Skin of body (tissue), 1 donor: ENCODE measurements at regions not wholly inside any gene's neighbourhood (a gene's known extent, or its start where the extent isn't known, plus 50 kb on each side); places are given as distances from the start of the nearest gene placed in this dataset.
A peak's percentile ranks its signal among the peaks of the same experiment; 100 is the strongest.

Experiments
- DNase-seq: peaks from one replicate; lab custom pipeline; 2025; lab: John Stamatoyannopoulos, UW

DNA sequence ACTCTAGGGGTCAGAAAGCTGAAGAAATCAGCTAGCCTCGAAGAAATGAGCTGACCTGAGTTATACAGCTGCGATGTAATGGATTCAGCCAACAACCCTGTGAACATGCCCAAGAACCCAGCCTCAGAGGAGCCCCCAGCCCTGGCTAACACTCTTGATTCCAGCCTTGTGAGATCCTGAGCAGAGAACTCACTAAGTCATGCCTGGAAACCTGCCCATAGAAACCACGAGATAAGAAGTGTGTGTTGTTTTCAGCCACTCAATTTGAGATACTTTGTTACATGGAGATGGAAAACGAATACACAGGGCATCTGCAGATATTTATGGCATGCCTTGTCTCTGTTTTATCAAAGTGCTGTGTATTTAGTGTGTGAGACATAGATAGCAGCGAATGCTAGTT lies 265.2 kb downstream of the QKI start:
- no peak for DNase-seq

DNA sequence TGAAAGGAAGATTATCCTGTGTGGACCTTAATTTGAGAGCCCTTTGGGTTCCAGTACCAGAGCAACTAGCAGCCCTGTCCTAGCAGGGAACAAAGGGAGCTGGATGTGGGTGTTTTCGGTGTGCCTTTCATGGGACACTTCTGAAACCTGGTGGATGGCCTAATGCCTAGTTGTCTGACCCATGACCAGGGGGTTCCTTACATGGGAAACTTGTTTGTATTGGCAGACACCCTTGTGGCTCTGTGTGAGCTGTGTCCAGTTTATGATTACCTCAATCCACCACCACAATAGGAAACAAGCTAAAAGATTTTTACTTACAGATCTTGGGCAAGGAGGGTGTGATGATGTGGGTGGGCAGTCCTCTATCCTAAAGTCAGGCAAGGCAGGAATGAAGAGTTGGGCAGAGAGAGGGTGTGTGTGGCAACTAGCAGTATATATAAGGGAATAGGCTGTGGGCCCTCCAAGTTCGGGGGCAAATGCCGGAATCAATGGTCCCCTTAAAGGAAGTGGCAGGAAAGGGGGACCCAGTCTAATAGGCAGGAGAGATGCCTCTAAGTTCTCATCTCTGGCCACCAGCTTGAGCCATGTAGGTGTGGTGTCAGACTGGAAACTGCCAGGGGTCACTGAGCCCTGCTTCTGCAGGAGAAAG lies 264.6 kb downstream of the QKI start:
- DNase-seq = no peak

DNA sequence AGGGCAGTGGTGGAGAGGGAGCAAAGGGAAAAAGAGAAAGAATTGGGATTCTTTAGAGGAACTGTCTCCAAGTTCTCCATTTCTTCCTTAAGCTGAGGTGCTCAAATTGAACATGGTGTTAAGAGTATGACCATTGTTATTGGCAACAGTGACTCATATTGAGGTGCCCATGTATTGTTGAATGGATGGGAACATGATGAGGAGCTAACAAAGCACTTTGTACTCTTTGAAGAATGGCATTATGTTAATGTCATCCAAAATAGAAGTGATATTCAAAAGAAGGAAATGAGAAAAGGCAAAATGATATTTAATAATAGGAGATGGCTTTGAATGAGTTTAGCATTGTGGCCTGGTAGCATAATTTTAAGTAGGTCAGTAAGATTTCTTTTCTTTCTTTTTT lies 261.1 kb downstream of the QKI start:
- no peak for DNase-seq

DNA sequence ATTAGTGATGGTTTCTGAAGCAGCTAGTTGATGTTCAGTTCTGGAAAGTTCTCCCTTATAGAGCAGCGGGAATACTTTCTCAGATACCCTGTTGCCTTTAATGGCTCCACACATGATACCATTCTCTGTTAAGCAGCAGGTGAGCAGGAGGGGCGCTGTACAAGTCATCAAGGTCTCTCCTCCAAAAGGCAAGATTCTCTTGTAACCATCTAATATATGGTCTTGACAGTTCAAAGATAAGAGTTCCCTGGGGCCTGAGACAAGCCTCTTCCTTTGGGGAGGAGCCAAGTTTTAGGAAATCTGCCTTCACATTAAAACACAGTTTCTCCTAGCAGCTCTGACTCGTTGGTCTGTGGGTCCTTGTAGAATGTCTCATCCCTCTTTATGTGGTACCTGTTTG lies 258.2 kb downstream of the QKI start:
- no peak for DNase-seq

DNA sequence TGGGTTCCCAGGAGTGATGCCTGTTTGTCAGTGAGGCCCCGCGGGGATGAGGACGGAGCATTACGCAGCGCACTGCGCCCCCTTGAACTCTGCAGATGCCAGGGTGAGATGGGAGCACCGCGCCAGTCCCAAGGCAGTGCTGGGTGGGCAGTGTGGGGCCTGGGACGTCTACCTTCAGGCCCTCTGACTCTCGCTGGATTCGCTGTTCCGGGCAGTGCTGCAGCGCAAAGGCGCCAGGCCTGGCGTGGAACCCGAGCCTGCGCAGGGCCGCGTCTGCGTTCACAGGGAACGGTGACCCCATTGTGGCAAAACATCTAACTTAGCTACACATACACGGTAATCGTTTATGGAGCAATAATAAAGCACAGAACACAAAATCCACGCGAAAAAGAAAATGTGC lies 257.3 kb downstream of the QKI start:
- no peak for DNase-seq

DNA sequence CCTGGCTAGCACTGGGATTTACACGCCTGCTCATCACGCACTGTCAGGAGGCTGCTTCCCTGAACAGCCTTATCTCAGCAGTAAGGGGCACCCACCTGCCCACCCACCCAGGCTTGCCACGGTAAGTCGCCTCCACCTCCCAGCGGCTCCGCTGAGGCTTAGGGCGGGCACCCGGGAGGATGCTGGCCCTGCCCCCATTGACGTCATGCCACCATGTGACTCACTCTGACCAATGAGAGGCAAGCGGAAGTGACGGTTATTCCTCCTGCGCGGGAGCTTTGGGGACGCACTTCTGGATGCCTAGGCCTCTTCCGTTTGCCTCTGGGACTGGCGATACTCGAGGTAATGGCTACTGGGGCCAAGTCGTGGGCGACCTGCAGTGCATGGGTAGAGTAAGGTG lies 256.8 kb downstream of the QKI start:
- no peak for DNase-seq

DNA sequence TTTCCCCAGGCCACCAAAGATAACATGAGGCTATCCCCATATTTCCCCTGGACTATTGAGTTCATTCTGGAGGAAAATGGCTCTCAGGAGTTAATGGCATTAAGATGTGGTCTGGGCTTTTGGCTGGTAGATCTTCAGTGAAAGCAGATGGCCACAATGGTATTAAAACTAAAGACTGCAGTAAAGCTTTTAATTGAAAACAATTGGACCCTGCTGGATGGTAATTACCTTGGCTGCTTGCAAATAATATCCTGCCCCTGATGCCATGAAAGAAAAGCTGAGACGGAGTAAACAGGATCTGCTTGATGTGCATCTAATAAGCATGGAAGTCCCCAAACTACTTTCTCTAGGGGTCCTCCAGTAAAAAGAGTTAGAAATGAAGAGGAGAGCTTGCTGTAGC lies 255.8 kb downstream of the QKI start:
- DNase-seq = no peak

DNA sequence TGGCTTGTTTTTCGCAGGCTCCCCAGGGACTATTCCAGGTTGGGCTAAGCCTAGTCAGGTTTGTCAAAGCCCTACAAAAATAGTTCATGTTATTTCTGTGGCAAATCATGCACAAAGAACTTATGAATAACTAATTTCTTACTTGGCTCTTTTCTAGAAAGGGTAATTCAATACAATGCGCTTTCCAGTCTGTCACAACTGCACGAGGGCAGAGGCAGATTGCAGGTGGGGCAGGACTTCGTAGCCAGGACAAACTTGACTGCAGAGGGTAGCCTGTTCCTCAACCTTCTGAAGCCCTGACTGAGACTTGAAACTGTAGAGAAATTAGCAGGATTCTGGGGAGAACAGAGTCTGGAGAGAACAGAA lies 253.5 kb downstream of the QKI start:
- no peak for DNase-seq

DNA sequence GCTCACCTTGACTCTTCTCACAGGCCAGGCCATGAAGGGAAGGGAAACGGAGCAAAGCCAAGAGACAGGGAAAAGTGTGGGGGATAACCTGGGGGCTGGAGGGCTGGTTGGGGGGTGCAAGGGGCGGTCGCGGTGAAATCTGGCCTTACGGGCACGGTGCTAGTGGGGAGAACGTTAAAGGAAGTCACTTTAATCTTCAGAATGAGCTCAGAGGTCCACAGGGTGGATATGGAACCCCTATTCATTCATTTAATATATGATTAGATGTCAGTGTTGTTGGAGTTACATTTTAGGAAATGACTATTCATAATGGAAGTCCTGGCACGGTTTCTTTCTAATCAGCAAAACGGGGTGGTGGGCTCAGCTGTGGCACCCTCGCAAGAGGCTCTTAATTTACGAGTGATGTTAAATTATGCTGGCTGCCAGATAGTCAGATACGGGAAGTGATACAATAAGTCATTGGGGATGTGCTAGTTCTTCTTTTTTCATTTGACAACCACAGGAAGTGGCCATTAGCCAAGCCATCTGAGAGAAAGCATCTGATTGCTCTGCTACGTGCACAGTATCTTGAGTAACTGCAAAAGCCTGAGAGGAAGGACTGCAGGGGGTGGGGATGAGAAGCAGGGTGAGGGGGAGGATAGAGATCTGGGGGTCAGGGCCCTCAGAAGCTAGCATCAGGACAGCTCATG lies 253.0 kb downstream of the QKI start:
- DNase-seq = peak; percentile 29

DNA sequence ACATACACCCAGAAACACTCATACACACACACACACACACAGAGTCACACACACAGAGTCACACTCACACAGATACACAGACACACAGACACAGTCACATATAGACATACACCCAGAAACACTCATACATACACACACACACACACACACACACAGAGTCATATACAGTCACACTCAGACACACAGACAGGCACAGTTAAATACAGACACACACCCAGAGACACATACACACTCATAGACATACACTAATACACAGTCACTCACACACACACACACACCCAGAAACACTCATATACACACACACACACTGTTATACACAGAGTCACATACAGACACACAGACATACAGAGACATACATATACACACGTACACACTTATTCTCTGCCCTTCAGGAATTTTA lies 250.9 kb downstream of the QKI start:
- no peak for DNase-seq

DNA sequence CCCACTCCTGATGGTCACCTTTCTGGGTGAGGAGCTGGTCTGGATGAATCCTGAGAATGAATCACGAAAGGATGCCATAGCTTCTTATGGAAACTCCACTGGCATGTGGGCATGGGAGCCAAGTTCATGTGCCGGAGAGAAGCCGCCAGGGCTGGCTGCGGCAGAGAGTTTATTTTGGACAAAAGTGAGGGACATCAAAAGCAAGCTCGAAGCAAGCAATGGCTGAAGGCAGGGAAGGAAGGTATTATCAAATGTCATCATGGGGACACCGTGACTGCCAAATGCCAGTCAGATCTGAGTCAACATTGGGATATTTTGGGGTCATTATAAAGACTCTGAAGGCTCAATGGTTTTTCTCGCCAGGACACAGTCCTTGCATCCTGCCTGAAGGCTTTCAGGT lies 249.1 kb downstream of the QKI start:
- no peak for DNase-seq

DNA sequence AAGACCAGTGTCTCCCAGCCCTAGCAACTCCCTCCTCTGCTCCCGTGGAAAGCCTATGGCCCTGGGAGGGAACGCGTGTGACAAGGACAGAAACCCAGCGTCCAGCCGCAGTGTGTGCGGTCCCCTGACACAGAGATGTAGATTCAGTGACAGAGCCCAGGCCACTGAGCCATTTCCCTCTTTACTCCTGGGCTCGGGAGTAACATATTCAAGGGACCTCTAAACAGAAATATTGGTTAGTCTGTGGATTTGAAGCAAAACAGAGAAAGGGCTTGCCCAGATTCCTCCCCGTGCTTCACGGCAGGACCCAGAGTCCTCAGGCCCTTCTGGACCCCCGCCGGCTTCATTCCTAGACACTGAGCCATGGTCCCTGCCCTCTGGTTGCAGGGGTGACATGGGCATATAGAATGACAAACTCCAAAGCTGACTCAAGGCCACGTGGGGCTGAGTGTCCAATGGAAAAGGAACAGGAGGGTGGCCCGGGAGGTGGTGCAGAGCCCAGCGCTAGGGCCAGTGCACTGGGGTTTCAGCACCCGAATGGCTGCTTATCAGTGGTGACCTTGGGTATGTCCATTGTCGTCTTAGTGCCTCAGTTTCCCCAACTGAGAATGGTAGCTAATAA lies 248.2 kb downstream of the QKI start:
- no peak for DNase-seq

DNA sequence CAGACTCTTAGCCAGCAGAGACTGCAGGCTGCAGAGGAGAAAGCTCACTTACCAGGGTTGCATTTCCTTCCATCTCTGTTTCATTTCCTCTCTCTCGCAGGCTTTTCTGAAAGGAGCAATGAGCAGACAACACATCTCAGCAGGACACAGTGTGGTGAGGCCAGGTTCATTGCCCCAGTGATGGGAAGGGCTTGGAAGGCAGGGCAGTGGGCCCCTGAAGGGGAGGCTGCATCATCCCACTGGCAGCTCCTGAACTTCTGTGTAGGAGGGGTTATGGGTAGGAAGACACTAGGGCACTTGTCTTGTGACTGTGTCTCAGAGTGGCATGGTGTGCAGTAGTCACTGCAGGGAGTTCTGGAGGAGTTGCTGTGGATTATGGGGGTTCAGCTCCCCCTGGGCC lies 246.8 kb downstream of the QKI start:
- DNase-seq = no peak

DNA sequence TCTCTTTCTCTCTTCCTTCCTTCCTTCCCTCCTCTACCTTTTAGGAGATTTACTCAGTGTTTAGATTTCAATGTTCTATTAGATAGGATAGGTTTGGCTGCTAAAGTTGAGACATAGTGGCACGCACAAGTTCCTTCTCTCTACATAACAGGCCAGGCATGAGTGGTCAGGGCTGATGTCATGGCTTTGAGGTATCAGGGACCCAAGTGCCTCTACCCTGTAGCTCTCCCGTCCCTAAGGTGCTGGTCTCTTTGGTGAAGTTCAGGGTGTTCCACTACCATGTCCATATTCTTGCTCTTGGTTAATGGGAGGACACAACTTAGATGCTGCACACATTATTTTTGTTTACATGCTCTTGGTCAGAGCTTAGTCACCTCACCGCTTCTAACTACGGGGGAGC lies 245.3 kb downstream of the QKI start:
- no peak for DNase-seq

DNA sequence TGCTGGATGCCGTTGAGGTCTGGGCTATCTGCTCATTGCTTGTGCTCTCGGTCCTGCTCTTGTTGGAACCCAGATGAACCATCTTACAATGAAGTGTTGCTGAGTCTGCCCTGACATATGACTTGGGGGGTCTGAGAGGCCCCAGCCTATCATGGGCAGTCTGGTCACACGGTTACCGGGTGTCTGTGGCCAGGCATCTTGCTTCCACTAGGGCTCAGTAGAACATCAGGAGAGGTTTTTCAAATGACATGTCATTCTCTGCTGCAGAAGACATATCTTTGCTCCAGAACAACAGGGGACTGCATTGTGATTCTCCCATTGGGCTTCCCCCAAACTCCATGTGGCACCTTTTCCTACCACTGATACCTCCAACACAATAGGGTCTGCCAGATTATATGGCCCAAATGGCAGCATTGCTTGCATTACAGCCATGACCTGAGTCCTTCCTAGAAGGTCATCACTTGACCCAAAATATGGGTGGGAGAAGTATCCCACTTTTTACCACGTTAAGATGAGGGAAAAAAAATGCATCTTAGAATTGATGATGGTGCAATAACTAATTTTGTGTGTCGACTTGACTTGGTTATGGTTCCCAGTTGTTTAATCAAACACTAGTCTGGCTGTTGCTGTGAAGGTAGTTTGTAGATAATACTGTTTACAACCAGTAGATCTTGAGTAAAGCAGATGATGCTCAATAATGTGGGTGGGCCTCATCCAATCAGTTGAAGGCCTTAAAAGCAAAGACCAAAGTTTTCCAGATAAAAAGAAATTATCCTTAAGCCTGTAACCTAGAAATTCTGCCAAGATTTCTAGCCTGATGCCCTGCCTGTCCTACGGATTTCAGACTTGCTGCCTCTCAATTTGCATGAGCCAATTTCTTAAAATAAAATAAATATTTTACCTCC lies 241.0 kb downstream of the QKI start:
- no peak for DNase-seq

DNA sequence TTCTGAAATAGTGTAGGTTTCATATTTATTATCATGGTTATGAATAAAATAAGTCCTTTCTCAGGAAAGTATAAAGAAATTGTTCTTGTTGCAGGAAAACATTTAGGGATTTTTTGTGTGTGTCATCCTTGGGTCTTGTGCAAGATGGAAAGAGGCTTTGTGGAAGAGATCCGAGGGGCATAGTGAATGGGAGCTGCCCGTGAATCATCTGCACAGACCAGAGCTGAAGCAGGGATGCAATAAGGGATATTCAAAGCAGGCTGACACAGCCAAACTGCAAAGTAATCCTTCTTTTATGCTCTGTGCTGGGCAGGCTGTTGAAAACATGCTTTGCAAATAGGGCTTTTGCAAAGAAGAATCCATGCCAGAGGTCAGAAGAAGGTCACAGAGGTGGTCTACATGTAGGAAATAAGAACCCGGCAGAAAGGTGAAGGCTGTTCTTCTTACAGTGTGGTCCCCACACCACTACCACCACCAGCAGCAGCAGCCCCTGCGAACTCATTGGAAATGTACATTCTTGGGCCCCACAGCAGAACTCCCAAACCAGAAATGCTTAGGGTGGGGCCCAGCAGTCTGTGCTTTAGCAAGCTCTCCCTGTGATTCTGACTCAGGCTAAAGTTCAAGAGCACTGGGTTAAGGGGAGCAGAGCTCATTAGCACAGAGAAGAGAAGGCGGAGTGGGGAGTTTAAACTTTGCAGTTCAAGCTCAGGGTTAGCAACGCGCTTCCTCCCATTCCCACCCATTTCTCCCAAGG lies 237.6 kb downstream of the QKI start:
- no peak for DNase-seq

DNA sequence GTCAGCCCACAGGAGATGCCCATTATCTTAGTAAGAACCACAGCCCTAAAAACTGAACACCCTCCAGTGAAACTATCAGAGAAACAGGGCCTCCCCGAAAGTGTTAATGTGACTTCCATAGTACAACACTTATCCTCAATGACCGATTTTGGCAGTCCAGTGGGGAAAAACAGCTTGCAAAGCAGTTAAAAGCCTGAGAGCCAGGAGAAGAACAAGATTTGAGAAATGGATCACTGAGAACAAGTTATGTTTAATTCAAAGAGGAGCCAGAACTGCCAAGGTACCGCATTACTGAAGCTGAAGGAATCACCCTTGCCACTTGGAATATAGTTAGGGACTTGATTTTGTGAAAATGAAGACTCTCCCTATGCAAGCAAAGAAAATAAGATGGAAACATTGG lies 236.9 kb downstream of the QKI start:
- DNase-seq = no peak

DNA sequence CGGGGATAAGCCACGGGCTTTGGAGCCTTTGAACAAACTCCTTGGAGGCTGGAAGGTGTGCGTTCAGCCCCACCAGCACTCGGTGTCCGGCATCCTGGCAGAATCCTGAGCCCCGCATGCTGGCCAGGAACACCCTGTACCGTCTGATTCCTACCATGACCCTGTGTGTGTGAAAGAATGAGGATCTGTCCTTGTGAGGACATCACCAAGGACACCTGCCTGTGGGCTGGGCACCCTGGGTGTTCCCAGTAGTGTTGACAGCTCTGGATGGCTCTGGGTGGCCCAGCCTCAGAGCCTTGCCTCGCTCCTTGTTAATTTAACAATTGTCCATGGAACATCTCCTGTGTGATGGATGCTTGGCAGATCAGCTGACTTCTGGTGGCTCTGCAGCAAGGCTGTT lies 234.3 kb downstream of the QKI start:
- DNase-seq = no peak

DNA sequence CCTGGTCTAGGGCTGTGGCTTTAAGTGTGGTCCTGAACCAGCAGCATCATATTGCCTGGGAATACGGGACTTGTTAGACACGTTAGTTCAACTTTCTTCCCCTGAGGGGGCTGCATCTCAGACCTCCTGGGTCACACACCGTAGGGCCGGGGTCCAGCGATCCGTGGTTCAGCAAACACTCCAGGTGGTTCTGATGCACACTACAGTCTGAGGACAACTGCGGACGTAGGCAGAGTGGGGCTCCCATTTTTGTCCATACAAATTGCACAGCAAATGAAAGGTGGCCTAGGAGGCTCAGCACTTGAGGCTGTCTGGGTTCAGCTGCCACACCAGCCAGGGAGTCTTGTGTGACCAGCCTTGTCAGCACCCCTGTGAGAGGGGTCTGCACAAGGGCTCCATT lies 233.1 kb downstream of the QKI start:
- DNase-seq = no peak

DNA sequence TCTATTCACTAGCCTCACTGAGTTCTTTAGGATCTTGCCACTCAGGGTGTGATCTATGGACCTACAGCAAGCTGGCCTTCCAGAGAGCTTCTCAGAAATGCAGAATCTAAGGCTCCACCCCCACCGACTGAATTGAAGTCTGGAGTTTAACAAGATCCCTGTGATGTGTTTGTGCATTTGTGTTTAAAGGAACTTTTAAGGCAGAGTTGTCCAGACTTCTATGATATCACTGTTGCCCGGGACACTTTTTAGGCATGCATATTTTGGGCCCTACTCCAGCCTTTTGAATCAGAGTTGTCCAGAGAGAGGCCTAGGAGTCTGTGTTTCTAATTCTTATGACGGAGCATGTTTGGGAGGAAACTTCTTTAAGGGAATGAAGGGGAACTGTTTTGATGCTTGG lies 232.3 kb downstream of the QKI start:
- DNase-seq = no peak

DNA sequence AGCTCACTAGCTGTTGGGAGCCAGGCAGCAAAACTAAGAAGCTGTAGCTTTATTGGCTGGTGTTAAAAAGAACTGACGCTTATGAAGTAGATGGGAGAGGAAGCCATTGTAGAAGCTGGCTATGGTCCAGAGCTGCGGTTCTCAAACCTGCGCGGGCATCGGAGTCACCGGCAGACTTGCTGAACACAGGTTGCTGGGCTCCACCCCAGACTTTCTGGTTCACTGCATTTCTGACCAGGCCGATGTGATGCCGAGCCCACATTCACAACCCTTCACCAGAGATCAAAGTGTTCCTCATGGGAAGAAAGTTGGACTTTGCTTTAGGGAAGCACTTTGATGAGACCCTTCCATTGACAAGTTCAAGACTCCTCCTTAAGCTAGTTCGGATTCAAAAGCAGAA lies 231.6 kb downstream of the QKI start:
- DNase-seq = no peak

DNA sequence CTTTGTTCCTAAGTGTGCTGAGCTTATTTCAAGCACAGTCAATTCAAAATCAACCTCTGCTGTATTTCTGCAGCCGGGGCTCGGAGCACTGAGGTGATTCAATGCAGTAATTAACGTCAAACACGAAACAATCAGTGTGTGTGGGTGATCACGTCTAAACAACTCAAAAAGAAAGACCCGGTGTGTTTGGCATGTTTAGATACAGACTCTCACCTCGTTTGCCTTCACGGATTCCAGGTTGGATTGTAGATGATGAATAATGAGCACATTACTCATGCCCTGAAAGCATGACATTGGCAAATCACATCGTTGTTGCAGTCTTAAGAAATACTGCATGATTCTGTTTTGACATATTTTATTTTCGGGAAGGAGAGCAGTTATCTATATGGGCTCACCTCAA lies 231.0 kb downstream of the QKI start:
- DNase-seq = no peak
